ENCODE measurements at regions not wholly inside any gene's neighbourhood (a gene's known extent, or its start where the extent isn't known, plus 50 kb on each side); places are given as distances from the start of the nearest gene placed in this dataset.
"Not testable (repeated sequence)": the region's sequence is repeated elsewhere in the genome, so short reads cannot be mapped to it uniquely, and the experiment has no call there.

GRCh38 chr9:751137-752051 lies 90.1 kb upstream of the DMRT1 start:
- Histone ChIP-seq H3K27me3 (ENCODE audit: control insufficient read depth, insufficient read depth, low read length) (no peaks in the 10 kb centered on the region), H3K9ac (ENCODE audit: low read length) (no peak overlapping the region), H3K4me3 (ENCODE audit: low read length) (no peak overlapping the region), H3K36me3 (ENCODE audit: control insufficient read depth, insufficient read depth, low read length) (peaks cover 4% of the 10 kb centered on the region), H3K9me3 (ENCODE audit: control insufficient read depth, low read length) (no peaks in the 10 kb centered on the region), H3K4me1 (ENCODE audit: control insufficient read depth, insufficient read depth, low read length) (peaks cover 4% of the 10 kb centered on the region)

- H3K9ac ChIP-seq (ENCODE audit: low read length): no peak overlapping the region
- no peaks in the 10 kb centered on the region for H3K27me3 ChIP-seq (ENCODE audit: control insufficient read depth, insufficient read depth, low read length)
- H3K9me3 ChIP-seq (ENCODE audit: control insufficient read depth, low read length): no peaks in the 10 kb centered on the region
- H3K4me1 ChIP-seq (ENCODE audit: control insufficient read depth, insufficient read depth, low read length): peaks cover 4% of the 10 kb centered on the region
- H3K36me3 ChIP-seq (ENCODE audit: control insufficient read depth, insufficient read depth, low read length): peaks cover 4% of the 10 kb centered on the region
- H3K4me3 ChIP-seq (ENCODE audit: low read length): no peak overlapping the region
Observed at GRCh38 chr9:752201-752600, 89.3 kb upstream of the DMRT1 start.

GRCh38 chr9:752681-753200 lies 88.8 kb upstream of the DMRT1 start:
- no peaks in the 10 kb centered on the region for H3K27me3 ChIP-seq (ENCODE audit: control insufficient read depth, insufficient read depth, low read length)
- peaks cover under 1% of the 10 kb centered on the region for H3K36me3 ChIP-seq (ENCODE audit: control insufficient read depth, insufficient read depth, low read length)
- no peak overlapping the region for H3K4me3 ChIP-seq (ENCODE audit: low read length)
- H3K9me3 ChIP-seq (ENCODE audit: control insufficient read depth, low read length): no peaks in the 10 kb centered on the region
- no peak overlapping the region for H3K9ac ChIP-seq (ENCODE audit: low read length)
- peaks cover 4% of the 10 kb centered on the region for H3K4me1 ChIP-seq (ENCODE audit: control insufficient read depth, insufficient read depth, low read length)

- not testable (repeated sequence) for H3K4me3 ChIP-seq (ENCODE audit: low read length); H3K9me3 ChIP-seq (ENCODE audit: control insufficient read depth, low read length); H3K9ac ChIP-seq (ENCODE audit: low read length); H3K27me3 ChIP-seq (ENCODE audit: control insufficient read depth, insufficient read depth, low read length); H3K4me1 ChIP-seq (ENCODE audit: control insufficient read depth, insufficient read depth, low read length); H3K36me3 ChIP-seq (ENCODE audit: control insufficient read depth, insufficient read depth, low read length)
Observed at GRCh38 chr9:753734-754133, 87.8 kb upstream of the DMRT1 start.

DNA sequence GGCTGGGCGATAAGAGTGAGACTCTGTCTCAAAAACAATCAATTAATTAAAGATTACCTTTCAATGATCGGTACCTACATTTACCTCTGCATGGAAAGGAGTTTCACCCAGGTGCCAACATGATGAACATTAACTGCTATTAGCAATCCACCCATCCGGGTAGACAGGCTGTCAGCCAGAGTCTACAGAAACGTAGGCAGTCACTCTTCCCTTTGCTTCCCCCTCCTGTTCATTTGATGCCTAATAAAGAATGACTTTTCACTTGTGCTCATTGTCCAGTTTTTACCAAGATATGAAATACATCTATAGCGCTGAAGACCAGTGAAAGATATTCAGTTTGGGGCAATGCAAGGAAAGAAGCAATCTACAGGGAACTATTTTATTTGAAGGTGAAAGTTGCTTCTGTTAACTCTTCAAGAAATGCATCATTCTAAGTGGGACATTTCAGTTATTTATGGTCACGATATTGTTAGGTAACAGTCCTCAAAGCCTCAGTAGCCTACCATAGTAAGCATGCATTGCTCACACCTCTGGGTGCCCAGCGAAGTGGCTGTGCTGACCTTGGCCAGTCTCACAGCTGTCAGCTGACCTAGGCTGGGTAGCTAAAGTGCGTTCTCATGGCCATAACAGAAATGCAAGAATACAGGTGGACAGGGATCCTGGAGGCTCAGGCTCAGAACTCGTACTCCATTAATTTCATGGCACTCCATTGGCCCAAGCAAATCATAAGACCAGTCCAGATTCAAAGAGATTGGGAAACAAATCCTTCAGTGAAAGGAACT lies 87.2 kb upstream of the DMRT1 start:
- peaks cover 4% of the 10 kb centered on the region for H3K4me1 ChIP-seq (ENCODE audit: control insufficient read depth, insufficient read depth, low read length)

DNA sequence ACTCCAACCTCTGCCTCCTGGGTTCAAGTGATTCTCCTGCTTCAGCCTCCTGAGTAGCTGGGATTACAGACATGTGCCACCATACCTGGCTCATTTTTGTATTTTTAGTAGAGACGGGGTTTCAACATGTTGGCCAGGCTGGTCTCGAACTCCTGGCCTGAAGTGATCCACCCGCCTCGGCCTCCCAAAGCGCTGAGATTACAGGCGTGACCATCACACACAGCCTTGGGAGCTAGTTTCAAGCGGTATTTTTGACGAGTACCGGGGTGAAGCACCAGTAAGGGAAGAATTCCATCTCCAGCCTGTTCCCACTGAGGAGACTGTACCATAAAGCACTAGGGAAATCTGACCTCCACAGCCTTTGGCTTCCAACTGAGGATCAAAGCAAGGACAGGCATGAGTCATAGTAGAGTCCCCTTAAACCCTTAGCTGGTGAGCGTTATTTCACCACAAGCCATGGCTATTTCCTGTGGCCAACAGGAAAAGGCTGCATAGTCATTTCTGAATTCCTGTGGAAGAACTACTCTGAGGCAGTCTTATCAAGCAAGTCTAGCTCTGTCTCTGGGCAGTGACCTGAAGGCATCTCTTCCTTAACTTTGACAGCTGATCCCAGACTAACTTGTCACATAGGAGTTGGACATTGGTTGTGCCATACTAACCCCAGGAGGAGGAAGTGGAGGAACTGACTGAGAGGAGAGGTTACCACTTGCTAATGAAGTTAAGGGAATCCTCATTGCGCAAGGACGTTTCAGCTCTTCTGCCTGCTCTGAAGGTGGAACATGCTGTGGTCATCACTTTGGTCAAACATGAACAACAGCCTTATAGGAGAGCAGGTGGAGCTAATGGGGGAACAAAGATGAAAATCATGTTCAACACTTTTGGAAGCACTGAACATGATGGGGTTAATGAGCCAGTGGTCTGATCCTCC lies 85.8 kb upstream of the DMRT1 start:
- Histone ChIP-seq H3K9ac (ENCODE audit: low read length) (no peak overlapping the region), H3K4me1 (ENCODE audit: control insufficient read depth, insufficient read depth, low read length) (peaks cover 4% of the 10 kb centered on the region)

More for the DNA sequence above, 87.2 kb upstream of the DMRT1 start:
- H3K9ac ChIP-seq (ENCODE audit: low read length): no peak overlapping the region
- H3K36me3 ChIP-seq (ENCODE audit: control insufficient read depth, insufficient read depth, low read length): no peaks in the 10 kb centered on the region
- H3K27me3 ChIP-seq (ENCODE audit: control insufficient read depth, insufficient read depth, low read length): no peaks in the 10 kb centered on the region
- H3K9me3 ChIP-seq (ENCODE audit: control insufficient read depth, low read length): no peaks in the 10 kb centered on the region
- H3K4me3 ChIP-seq (ENCODE audit: low read length): no peak overlapping the region

DNA sequence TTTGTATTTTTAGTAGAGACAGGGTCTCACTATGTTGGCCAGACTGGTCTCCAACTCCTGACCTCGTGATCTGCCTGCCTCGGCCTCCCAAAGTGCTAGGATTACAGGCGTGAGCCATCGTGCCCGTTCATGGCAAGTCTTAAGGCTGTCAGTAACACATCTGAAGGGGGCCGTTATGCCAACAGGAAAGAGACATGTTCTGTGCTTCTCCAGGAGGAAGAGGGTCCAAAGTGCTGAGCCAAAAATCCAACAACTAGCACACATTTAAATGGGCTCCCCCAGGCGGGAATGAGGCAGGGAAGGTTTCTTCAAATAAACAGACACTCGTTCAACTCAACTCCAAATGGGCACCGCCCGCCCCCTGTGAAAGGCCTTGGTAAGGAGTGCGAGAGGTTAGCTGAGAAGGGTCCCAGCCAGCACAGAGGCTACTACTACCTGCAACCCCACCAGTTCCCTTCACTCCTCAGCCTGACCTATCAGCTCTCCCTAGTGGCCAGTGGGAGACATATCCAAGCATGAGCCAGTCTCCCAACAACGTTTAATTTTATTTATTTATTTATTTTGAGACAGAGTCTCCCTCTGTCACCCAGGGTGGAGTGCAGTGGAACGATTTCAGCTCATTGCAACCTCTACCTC lies 84.1 kb upstream of the DMRT1 start:
- no peak overlapping the region for H3K4me3 ChIP-seq (ENCODE audit: low read length)
- H3K36me3 ChIP-seq (ENCODE audit: control insufficient read depth, insufficient read depth, low read length): no peaks in the 10 kb centered on the region
- H3K9me3 ChIP-seq (ENCODE audit: control insufficient read depth, low read length): no peaks in the 10 kb centered on the region

More for the DNA sequence above, 85.8 kb upstream of the DMRT1 start:
- H3K9me3 ChIP-seq (ENCODE audit: control insufficient read depth, low read length): no peaks in the 10 kb centered on the region
- H3K4me3 ChIP-seq (ENCODE audit: low read length): no peak overlapping the region
- H3K27me3 ChIP-seq (ENCODE audit: control insufficient read depth, insufficient read depth, low read length): no peaks in the 10 kb centered on the region
- H3K36me3 ChIP-seq (ENCODE audit: control insufficient read depth, insufficient read depth, low read length): no peaks in the 10 kb centered on the region

GRCh38 chr9:758146-758545 lies 83.4 kb upstream of the DMRT1 start:
- no peaks in the 10 kb centered on the region for H3K27me3 ChIP-seq (ENCODE audit: control insufficient read depth, insufficient read depth, low read length)
- H3K4me1 ChIP-seq (ENCODE audit: control insufficient read depth, insufficient read depth, low read length): no peaks in the 10 kb centered on the region
- H3K9ac ChIP-seq (ENCODE audit: low read length): no peak overlapping the region
- H3K4me3 ChIP-seq (ENCODE audit: low read length): no peak overlapping the region
- no peaks in the 10 kb centered on the region for H3K9me3 ChIP-seq (ENCODE audit: control insufficient read depth, low read length)
- H3K36me3 ChIP-seq (ENCODE audit: control insufficient read depth, insufficient read depth, low read length): no peaks in the 10 kb centered on the region

More for the DNA sequence above, 84.1 kb upstream of the DMRT1 start:
- H3K9ac ChIP-seq (ENCODE audit: low read length): no peak overlapping the region
- H3K4me1 ChIP-seq (ENCODE audit: control insufficient read depth, insufficient read depth, low read length): no peaks in the 10 kb centered on the region
- no peaks in the 10 kb centered on the region for H3K27me3 ChIP-seq (ENCODE audit: control insufficient read depth, insufficient read depth, low read length)

- Histone ChIP-seq H3K4me1 (ENCODE audit: control insufficient read depth, insufficient read depth, low read length) (no peaks in the 10 kb centered on the region), H3K9me3 (ENCODE audit: control insufficient read depth, low read length) (no peaks in the 10 kb centered on the region), H3K9ac (ENCODE audit: low read length) (no peak overlapping the region), H3K4me3 (ENCODE audit: low read length) (no peak overlapping the region), H3K36me3 (ENCODE audit: control insufficient read depth, insufficient read depth, low read length) (no peaks in the 10 kb centered on the region), H3K27me3 (ENCODE audit: control insufficient read depth, insufficient read depth, low read length) (no peaks in the 10 kb centered on the region)
Observed at GRCh38 chr9:759541-759940, 82.0 kb upstream of the DMRT1 start.

DNA sequence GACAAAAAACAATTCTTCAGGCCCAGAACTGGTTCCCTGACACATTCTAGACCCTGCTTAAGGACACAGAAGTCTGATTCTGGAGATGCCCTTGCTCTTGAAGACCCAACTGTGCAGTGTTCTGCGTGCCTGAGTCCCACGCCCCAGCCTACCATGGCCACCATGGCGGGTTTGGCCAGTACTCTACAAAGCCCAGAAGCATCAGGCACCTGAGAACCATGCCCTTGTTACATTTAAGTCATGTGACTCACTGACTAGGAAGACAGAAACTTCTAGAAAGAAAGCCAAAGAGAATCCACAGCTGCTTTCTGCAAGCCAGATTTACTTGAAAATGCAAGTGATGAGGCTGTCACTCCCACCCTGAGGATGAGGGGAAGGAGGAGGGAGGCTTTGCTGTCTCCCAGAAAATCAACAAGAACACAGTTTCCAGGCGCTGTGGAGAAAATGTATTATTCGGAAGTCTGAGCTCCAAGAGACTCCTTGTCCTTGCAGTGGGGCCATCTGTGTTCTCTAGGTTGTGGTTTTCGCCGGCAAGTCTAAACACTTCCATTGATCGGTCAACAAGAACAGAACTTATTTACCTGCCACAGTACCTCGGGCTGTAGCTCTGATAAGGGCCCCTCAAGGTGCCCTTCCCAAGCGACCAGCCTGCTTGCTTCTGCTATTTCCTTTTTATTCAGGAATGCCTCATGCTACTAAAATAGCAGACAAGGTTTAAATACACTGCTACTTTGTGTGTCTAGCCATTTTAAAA lies 81.3 kb upstream of the DMRT1 start:
- H3K36me3 ChIP-seq (ENCODE audit: control insufficient read depth, insufficient read depth, low read length): no peaks in the 10 kb centered on the region
- no peaks in the 10 kb centered on the region for H3K9me3 ChIP-seq (ENCODE audit: control insufficient read depth, low read length)

More for the DNA sequence above, 81.3 kb upstream of the DMRT1 start:
- H3K9ac ChIP-seq (ENCODE audit: low read length): no peak overlapping the region
- H3K4me3 ChIP-seq (ENCODE audit: low read length): no peak overlapping the region
- H3K27me3 ChIP-seq (ENCODE audit: control insufficient read depth, insufficient read depth, low read length): no peaks in the 10 kb centered on the region
- H3K4me1 ChIP-seq (ENCODE audit: control insufficient read depth, insufficient read depth, low read length): no peaks in the 10 kb centered on the region
